SK-N-SH (cell line): ENCODE measurements at regions not wholly inside any gene's neighbourhood (a gene's known extent, or its start where the extent isn't known, plus 50 kb on each side); places are given as distances from the start of the nearest gene placed in this dataset.
A peak's percentile ranks its signal among the peaks of the same experiment; 100 is the strongest.
"Not testable (repeated sequence)": the region's sequence is repeated elsewhere in the genome, so short reads cannot be mapped to it uniquely, and the experiment has no call there.

Source experiments
- CTCF ChIA-PET: fragments of 300-600, 350-600 bp; formaldehyde crosslinking; extraction: SDS; loops from one replicate; lab custom pipeline; 2021; lab: Yijun Ruan, JAX
- POLR2A ChIA-PET: fragments of 350-600 bp; sonication (Branson Sonifier 250); formaldehyde crosslinking; extraction: SDS; loops from one replicate; lab custom pipeline; 2020; ENCODE audit warnings: antibody characterized with exemption, inconsistent platforms; lab: Yijun Ruan, JAX
- DNase-seq: peaks from one replicate; pipeline ENCODE4 v3.0.0; 2012
- H2AFZ ChIP-seq: fragments of 200-600 bp; sonication (generic); 2 replicates; pipeline ENCODE4 v1.8.1; 2016; ENCODE audit warnings: antibody characterized with exemption, mild to moderate bottlenecking, low read depth
- H3F3A ChIP-seq: fragments of 200-600 bp; sonication (generic); replicated peaks from 2 replicates; pipeline ENCODE3; 2016; ENCODE audit warnings: antibody characterized with exemption, mild to moderate bottlenecking; ENCODE audit not compliant: insufficient read depth
- H3K27ac ChIP-seq, 2 experiments: fragments of 200-500 bp in 1 of 2; fragments of 200-600 bp in 1 of 2; sonication (Bioruptor generic) in 1 of 2; sonication (generic), shearing (Covaris generic) in 1 of 2; 2 replicates each; pipeline versions ENCODE4 v1.5.1 to v1.6.1; 2014 to 2016; ENCODE audit warnings: low read depth in 2 of 2, inconsistent platforms in 1 of 2, low read length in 1 of 2, mild to moderate bottlenecking in 1 of 2, mixed read lengths in 1 of 2
- H3K27me3 ChIP-seq: fragments of 200-600 bp; sonication (generic), shearing (Covaris generic); 2 replicates; pipeline ENCODE4 v1.6.1; 2016; ENCODE audit warnings: mixed run types; ENCODE audit not compliant: insufficient read depth
- H3K36me3 ChIP-seq, 2 experiments: fragments of 200-500 bp in 1 of 2; fragments of 200-600 bp in 1 of 2; sonication (Bioruptor generic) in 1 of 2; sonication (generic) in 1 of 2; replicated peaks in 1 of 2; 2 replicates each; pipeline versions ENCODE3 to v1.5.1; 2014 to 2016; ENCODE audit warnings: low read length in 1 of 2, mild to moderate bottlenecking in 1 of 2; ENCODE audit not compliant: insufficient read depth in 2 of 2, control insufficient read depth in 1 of 2
- H3K4me1 ChIP-seq, 2 experiments: fragments of 200-500 bp in 1 of 2; fragments of 200-600 bp in 1 of 2; sonication (Bioruptor generic) in 1 of 2; sonication (generic), shearing (Covaris generic) in 1 of 2; 2 replicates each; pipeline versions ENCODE4 v1.5.1 to v1.6.1; 2014 to 2016; ENCODE audit warnings: low read depth in 1 of 2, low read length in 1 of 2, mixed run types in 1 of 2; ENCODE audit not compliant: insufficient read depth in 2 of 2, control insufficient read depth in 1 of 2
- H3K4me2 ChIP-seq: fragments of 200-600 bp; sonication (generic), shearing (Covaris generic); 2 replicates; pipeline ENCODE4 v1.6.1; 2017; ENCODE audit warnings: mixed run types
- H3K4me3 ChIP-seq, 2 experiments: fragments of 200-500 bp in 1 of 2; fragments of 200-600 bp in 1 of 2; sonication (Bioruptor generic) in 1 of 2; sonication (generic), shearing (Covaris generic) in 1 of 2; 2 replicates each; pipeline versions ENCODE4 v1.5.1 to v1.8.1; 2014 to 2016; ENCODE audit warnings: low read depth in 2 of 2, inconsistent platforms in 1 of 2, low read length in 1 of 2, mild to moderate bottlenecking in 1 of 2, mixed read lengths in 1 of 2, moderate library complexity in 1 of 2
- H3K79me2 ChIP-seq: fragments of 200-600 bp; sonication (generic); 2 replicates; pipeline ENCODE4 v1.8.1; 2017; ENCODE audit warnings: mild to moderate bottlenecking; ENCODE audit not compliant: insufficient read depth
- H3K9ac ChIP-seq: fragments of 200-600 bp; sonication (generic); 2 replicates; pipeline ENCODE4 v1.6.1; 2017; ENCODE audit warnings: mixed run types
- H3K9me2 ChIP-seq: fragments of 200-600 bp; sonication (generic); 2 replicates; pipeline ENCODE4 v1.6.1; 2017; ENCODE audit warnings: mixed run types
- H3K9me3 ChIP-seq: fragments of 200-600 bp; sonication (generic); 2 replicates; pipeline ENCODE4 v1.6.1; 2017; ENCODE audit warnings: mixed run types, mild to moderate bottlenecking, moderate library complexity
- H4K20me1 ChIP-seq: fragments of 200-600 bp; sonication (generic); 2 replicates; pipeline ENCODE4 v1.6.1; 2017; ENCODE audit warnings: mild to moderate bottlenecking, mixed run types; ENCODE audit not compliant: insufficient read depth
- ELF1 ChIP-seq: IDR thresholded peaks from 2 replicates; pipeline ENCODE4 v1.4.0; 2012
- EP300 ChIP-seq, 2 experiments: IDR thresholded peaks; 2 replicates each; pipeline versions ENCODE4 v1.4.0 to v1.6.1; 2012; ENCODE audit warnings: borderline replicate concordance in 1 of 2, low read depth in 1 of 2, low read length in 1 of 2
- FOSL2 ChIP-seq: IDR thresholded peaks from 2 replicates; pipeline ENCODE4 v1.4.0; 2012; ENCODE audit warnings: low read depth, mild to moderate bottlenecking, moderate library complexity, borderline replicate concordance
- FOXJ3 ChIP-seq: sonication (generic); formaldehyde crosslinking; IDR thresholded peaks from 2 replicates; pipeline ENCODE4 v1.5.1; 2020; ENCODE audit warnings: mild to moderate bottlenecking, missing genetic modification reagents
- GATA2 ChIP-seq: sonication (generic); formaldehyde crosslinking; IDR thresholded peaks from 2 replicates; pipeline ENCODE4 v1.5.0; 2020; ENCODE audit warnings: mild to moderate bottlenecking, missing genetic modification reagents
- JUND ChIP-seq: IDR thresholded peaks from 2 replicates; pipeline ENCODE4 v1.4.0; 2012
- MXI1 ChIP-seq: IDR thresholded peaks from 2 replicates; pipeline ENCODE4 v1.6.1; 2012; ENCODE audit warnings: mild to moderate bottlenecking, low read depth, low read length, improper control_type of control experiment
- NFIC ChIP-seq: IDR thresholded peaks from 2 replicates; pipeline ENCODE4 v1.4.0; 2012; ENCODE audit warnings: borderline replicate concordance
- POLR2AphosphoS5 ChIP-seq: IDR thresholded peaks from 2 replicates; pipeline ENCODE4 v1.6.1; 2012; ENCODE audit warnings: low read depth, low read length
- RCOR1 ChIP-seq: fragments of 150-350 bp; IDR thresholded peaks from 2 replicates; pipeline ENCODE4 v1.6.1; 2017; ENCODE audit warnings: antibody characterized with exemption, low read length
- RFX5 ChIP-seq: IDR thresholded peaks from 2 replicates; pipeline ENCODE4 v1.6.1; 2012; ENCODE audit warnings: mild to moderate bottlenecking, improper control_type of control experiment, low read length
- RXRA ChIP-seq: IDR thresholded peaks from 2 replicates; pipeline ENCODE4 v1.4.0; 2012; ENCODE audit warnings: low read depth, mild to moderate bottlenecking, borderline replicate concordance
- SMC3 ChIP-seq: IDR thresholded peaks from 2 replicates; pipeline ENCODE4 v1.6.1; 2012; ENCODE audit warnings: low read depth, low read length, improper control_type of control experiment
- TAF1 ChIP-seq: IDR thresholded peaks from 2 replicates; pipeline ENCODE4 v1.6.1; 2012; ENCODE audit warnings: low read depth, mild to moderate bottlenecking, low read length, moderate library complexity, borderline replicate concordance
- YY1 ChIP-seq: IDR thresholded peaks from 2 replicates; pipeline ENCODE4 v1.4.0; 2012; ENCODE audit warnings: low read depth, mild to moderate bottlenecking
- WGBS: methylation state at CpG from one replicate; pipeline ENCODE4 v1.1.6; 2017; ENCODE audit warnings: low lambda C conversion rate; 5-methylcytosine and 5-hydroxymethylcytosine counted together
- TF ChIP-seq, protein P1 (sequence below): IDR thresholded peaks from 2 replicates; pipeline ENCODE4 v1.6.1; 2012; ENCODE audit warnings: mild to moderate bottlenecking, low read depth, low read length, moderate library complexity
- TF ChIP-seq, protein P2 (sequence below): IDR thresholded peaks from 2 replicates; pipeline ENCODE4 v1.4.0; 2012; ENCODE audit warnings: low read depth
- TF ChIP-seq, protein P3 (sequence below): fragments of 200-600 bp; sonication (generic); IDR thresholded peaks from 2 replicates; pipeline ENCODE4 v1.6.1; 2017; ENCODE audit warnings: antibody characterized with exemption, mild to moderate bottlenecking, moderate library complexity

DNA sequence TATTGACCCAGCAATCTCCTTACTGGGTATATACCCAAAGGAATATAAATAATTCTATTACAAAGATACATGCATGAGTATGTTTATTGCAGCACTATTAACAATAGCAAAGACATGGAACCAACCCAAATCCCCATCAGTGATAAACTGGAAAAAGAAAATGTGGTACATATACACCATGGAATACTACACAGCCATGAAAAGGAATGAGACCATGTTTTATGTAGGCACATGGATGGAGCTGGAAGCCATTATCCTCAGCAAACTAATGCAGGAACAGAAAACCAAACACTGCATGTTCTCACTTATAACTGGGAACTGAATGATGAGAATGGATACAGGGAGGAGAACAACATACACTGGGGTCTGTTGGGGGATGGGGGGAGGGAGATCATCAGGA lies 489.7 kb upstream of the KLF6 start:
- H2AFZ ChIP-seq, H3K36me3 ChIP-seq, DNase-seq, H3K9me3 ChIP-seq, H4K20me1 ChIP-seq, H3K9ac ChIP-seq, H3K27me3 ChIP-seq, H3F3A ChIP-seq, H3K27ac ChIP-seq, H3K9me2 ChIP-seq, H3K79me2 ChIP-seq, H3K4me3 ChIP-seq, POLR2A ChIA-PET, CTCF ChIA-PET, H3K4me2 ChIP-seq: not testable (repeated sequence)
- peaks cover 5 to 11% of the 10 kb centered on the region in 2 experiments; a peak in 3 of 4 replicates for H3K4me1 ChIP-seq

DNA sequence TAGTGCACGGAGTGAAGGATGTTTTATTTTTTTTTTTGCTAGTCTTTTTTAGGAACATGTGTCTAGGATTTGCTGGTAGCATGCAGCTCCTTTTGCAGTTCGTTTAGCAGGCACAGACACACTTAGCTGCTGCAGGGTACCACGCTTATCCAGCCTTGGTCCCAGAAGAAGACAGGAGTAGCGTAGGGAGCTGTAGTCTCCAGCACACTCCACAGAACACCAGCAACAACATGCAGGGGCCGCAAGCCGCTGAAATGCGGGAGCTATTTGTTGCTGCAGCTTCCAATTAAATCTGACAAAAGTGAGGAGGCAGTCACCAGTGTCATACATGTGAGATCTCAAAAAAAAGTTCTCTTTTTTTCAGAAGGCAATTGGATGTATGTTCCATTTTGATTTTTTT lies 486.2 kb upstream of the KLF6 start:
- H3K27ac ChIP-seq, result no peak overlapping the region

DNA sequence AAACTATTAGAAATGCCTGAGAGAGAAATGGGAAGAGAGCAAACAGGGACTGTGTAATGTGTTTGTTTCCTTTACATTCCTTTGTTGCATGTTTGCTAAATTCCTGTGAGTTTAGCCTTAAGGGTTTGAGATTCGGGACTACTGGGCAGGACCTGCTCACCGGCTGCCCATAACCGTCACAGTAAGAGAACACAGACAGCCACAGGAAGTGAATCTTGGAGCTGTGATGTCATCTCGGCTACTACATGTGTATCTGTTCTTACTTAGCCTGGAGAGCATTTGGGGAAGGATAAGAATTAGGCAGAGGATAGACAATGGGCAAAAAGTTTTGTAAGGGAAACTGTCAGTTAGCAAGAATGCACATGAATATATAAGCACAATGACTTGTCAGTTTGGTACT lies 485.1 kb upstream of the KLF6 start:
- 13% methylated on average over 4 of the region's 4 CpGs for WGBS
- Histone ChIP-seq H3K27ac (peak overlapping the region in 1 of 2 experiments; percentile 64; a peak in 3 of 4 replicates), H3F3A (no peaks in the 10 kb centered on the region), H3K79me2 (no peaks in the 10 kb centered on the region), H3K4me1 (peaks cover 5 to 10% of the 10 kb centered on the region in 2 experiments; a peak in 3 of 4 replicates), H3K36me3 (no peaks in the 10 kb centered on the region), H3K9ac (peak overlapping the region; percentile 16; the same call in 1 of the 2 replicates), H3K9me3 (no peaks in the 10 kb centered on the region), H3K4me3 (no peak overlapping the region), H3K4me2 (no peak overlapping the region; the same call in 1 of the 2 replicates), H2AFZ (peak overlapping the region; percentile 80), H3K27me3 (no peaks in the 10 kb centered on the region), H4K20me1 (no peaks in the 10 kb centered on the region), H3K9me2 (no peaks in the 10 kb centered on the region)
- ChIA-PET CTCF (no interaction called here), POLR2A (no interaction called here)
- peak; percentile 21 for DNase-seq
- TF ChIP-seq EP300 (IDR thresholded peaks at IDR 0.05; ENCODE audit: borderline replicate concordance in 1 of 2, low read depth in 1 of 2, low read length in 1 of 2), result peak in 1 of 2 experiments; percentile 10; a peak in 1 of 4 replicates
- no peak for TF ChIP-seq ELF1
- TF ChIP-seq POLR2AphosphoS5, result no peak
- TF ChIP-seq, protein P1, sequence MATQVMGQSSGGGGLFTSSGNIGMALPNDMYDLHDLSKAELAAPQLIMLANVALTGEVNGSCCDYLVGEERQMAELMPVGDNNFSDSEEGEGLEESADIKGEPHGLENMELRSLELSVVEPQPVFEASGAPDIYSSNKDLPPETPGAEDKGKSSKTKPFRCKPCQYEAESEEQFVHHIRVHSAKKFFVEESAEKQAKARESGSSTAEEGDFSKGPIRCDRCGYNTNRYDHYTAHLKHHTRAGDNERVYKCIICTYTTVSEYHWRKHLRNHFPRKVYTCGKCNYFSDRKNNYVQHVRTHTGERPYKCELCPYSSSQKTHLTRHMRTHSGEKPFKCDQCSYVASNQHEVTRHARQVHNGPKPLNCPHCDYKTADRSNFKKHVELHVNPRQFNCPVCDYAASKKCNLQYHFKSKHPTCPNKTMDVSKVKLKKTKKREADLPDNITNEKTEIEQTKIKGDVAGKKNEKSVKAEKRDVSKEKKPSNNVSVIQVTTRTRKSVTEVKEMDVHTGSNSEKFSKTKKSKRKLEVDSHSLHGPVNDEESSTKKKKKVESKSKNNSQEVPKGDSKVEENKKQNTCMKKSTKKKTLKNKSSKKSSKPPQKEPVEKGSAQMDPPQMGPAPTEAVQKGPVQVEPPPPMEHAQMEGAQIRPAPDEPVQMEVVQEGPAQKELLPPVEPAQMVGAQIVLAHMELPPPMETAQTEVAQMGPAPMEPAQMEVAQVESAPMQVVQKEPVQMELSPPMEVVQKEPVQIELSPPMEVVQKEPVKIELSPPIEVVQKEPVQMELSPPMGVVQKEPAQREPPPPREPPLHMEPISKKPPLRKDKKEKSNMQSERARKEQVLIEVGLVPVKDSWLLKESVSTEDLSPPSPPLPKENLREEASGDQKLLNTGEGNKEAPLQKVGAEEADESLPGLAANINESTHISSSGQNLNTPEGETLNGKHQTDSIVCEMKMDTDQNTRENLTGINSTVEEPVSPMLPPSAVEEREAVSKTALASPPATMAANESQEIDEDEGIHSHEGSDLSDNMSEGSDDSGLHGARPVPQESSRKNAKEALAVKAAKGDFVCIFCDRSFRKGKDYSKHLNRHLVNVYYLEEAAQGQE, result no peak
- no peak for TF ChIP-seq RXRA
- TF ChIP-seq RCOR1, result no peak
- no peak for TF ChIP-seq SMC3
- TF ChIP-seq TAF1, result no peak

More for the DNA sequence above, 486.2 kb upstream of the KLF6 start:
- TF ChIP-seq, protein P2, sequence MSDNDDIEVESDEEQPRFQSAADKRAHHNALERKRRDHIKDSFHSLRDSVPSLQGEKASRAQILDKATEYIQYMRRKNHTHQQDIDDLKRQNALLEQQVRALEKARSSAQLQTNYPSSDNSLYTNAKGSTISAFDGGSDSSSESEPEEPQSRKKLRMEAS, result no peak
- TF ChIP-seq MXI1, result no peak
- no peak for TF ChIP-seq FOXJ3 (CRISPR knock-in tag)
- TF ChIP-seq RFX5, result no peak
- no peak for TF ChIP-seq FOSL2
- TF ChIP-seq, protein P3, sequence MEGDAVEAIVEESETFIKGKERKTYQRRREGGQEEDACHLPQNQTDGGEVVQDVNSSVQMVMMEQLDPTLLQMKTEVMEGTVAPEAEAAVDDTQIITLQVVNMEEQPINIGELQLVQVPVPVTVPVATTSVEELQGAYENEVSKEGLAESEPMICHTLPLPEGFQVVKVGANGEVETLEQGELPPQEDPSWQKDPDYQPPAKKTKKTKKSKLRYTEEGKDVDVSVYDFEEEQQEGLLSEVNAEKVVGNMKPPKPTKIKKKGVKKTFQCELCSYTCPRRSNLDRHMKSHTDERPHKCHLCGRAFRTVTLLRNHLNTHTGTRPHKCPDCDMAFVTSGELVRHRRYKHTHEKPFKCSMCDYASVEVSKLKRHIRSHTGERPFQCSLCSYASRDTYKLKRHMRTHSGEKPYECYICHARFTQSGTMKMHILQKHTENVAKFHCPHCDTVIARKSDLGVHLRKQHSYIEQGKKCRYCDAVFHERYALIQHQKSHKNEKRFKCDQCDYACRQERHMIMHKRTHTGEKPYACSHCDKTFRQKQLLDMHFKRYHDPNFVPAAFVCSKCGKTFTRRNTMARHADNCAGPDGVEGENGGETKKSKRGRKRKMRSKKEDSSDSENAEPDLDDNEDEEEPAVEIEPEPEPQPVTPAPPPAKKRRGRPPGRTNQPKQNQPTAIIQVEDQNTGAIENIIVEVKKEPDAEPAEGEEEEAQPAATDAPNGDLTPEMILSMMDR, result no peak
- no peak for TF ChIP-seq EP300 (IDR thresholded peaks at IDR 0.05; ENCODE audit: borderline replicate concordance in 1 of 2, low read depth in 1 of 2, low read length in 1 of 2)
- no peak for TF ChIP-seq GATA2 (CRISPR knock-in tag)
- no peak for TF ChIP-seq YY1
- TF ChIP-seq RXRA, result no peak
- no peak for TF ChIP-seq ELF1
- no peak for TF ChIP-seq JUND
- no peak for TF ChIP-seq SMC3
- TF ChIP-seq NFIC, result no peak
- TF ChIP-seq RCOR1, result no peak
- Histone ChIP-seq H3F3A (no peaks in the 10 kb centered on the region), H4K20me1 (no peaks in the 10 kb centered on the region), H3K9me2 (no peaks in the 10 kb centered on the region), H2AFZ (no peak overlapping the region; the same call in 1 of the 2 replicates), H3K4me2 (no peak overlapping the region), H3K4me3 (no peak overlapping the region), H3K9me3 (no peaks in the 10 kb centered on the region), H3K36me3 (no peaks in the 10 kb centered on the region), H3K9ac (no peak overlapping the region), H3K4me1 (peaks cover 5 to 10% of the 10 kb centered on the region in 2 experiments; a peak in 3 of 4 replicates), H3K79me2 (no peaks in the 10 kb centered on the region), H3K27me3 (no peaks in the 10 kb centered on the region)
- 92% methylated on average over 7 of the region's 7 CpGs for WGBS
- DNase-seq, result no peak
- CTCF ChIA-PET, result no interaction called here
- POLR2A ChIA-PET, result no interaction called here
